GM10248 (cell line): ENCODE measurements at regions not wholly inside any gene's neighbourhood (a gene's known extent, or its start where the extent isn't known, plus 50 kb on each side); places are given as distances from the start of the nearest gene placed in this dataset.
"Not testable (repeated sequence)": the region's sequence is repeated elsewhere in the genome, so short reads cannot be mapped to it uniquely, and the experiment has no call there.

Source experiments
- CTCF ChIA-PET: fragments of 300-600 bp; sonication (Branson Sonifier 250); formaldehyde crosslinking; extraction: SDS; loops from one replicate; lab custom pipeline; 2021; ENCODE audit warnings: antibody characterized with exemption; lab: Yijun Ruan, JAX
- POLR2A ChIA-PET: fragments of 350-650 bp; sonication (Branson Sonifier 250); formaldehyde crosslinking; extraction: SDS; loops from one replicate; lab custom pipeline; 2020; ENCODE audit warnings: antibody characterized with exemption; lab: Yijun Ruan, JAX
- DNase-seq: peaks from one replicate; pipeline ENCODE4 v3.0.0; 2012; ENCODE audit errors: extremely low spot score
- CTCF ChIP-seq: IDR thresholded peaks from 2 replicates; pipeline ENCODE4 v1.5.1; 2012; ENCODE audit warnings: mild to moderate bottlenecking, low read depth; ENCODE audit errors: extremely low read depth, missing control alignments, control extremely low read depth

- no peak for TF ChIP-seq CTCF
- ChIA-PET CTCF (no interaction called here), POLR2A (no interaction called here)
- no peak for DNase-seq
These were observed 701.4 kb downstream of the TMEM121 start for GRCh38 chr14:106227793-106228192.

DNA sequence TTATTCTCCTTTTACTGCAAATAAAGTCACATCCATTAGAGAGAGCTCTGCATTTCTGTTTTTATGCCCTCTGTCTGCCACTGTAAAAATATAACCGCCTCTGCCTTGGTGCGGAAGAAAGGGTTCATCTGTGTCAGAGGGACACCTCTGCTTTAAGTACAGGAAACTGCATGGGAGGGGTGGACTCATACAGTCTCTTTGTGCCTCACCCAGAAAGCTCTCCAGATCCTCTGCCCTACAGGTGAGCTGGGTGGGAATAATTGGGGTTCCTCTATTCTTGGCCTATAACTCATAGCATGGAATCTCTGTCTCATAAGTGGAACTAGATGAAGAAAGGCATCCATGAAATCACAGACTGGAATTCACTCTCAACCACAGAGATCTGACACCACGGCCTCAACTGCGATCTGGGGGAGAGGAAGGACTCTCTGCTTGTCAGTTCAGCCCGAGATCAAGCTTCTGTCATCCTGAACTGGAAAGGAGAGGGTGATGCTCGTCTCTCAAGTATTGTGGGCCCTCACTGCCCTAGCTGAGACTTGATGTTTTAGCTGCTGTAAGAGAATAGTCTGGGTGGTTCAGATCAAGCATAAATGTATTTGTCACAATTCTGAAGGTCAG is 702.3 kb downstream of the TMEM121 start:
- no peak for TF ChIP-seq CTCF
- ChIA-PET POLR2A (no interaction called here), CTCF (interaction anchor here (0.9 to 1.6 kb wide), 4 partner anchors 9 to 145 kb away, joined by 4 to 5 read pairs (median 4); no protein-coding TSS in a partner anchor)
- DNase-seq: no peak

- no peak for DNase-seq
- ChIA-PET CTCF (interaction anchor here (1.1 to 1.4 kb wide), 3 partner anchors 8 to 27 kb away, joined by 3 to 4 read pairs (median 4); no protein-coding TSS in a partner anchor), POLR2A (no interaction called here)
- TF ChIP-seq CTCF: no peak
These were observed 703.7 kb downstream of the TMEM121 start for GRCh38 chr14:106230071-106230470.

- POLR2A ChIA-PET, DNase-seq: not testable (repeated sequence)
- CTCF ChIA-PET: interaction anchor here (0.8 to 1.7 kb wide), 6 partner anchors 8 to 85 kb away, joined by 3 to 4 read pairs (median 3); no protein-coding TSS in a partner anchor
These were observed 706.8 kb downstream of the TMEM121 start for GRCh38 chr14:106233191-106233590.

DNA sequence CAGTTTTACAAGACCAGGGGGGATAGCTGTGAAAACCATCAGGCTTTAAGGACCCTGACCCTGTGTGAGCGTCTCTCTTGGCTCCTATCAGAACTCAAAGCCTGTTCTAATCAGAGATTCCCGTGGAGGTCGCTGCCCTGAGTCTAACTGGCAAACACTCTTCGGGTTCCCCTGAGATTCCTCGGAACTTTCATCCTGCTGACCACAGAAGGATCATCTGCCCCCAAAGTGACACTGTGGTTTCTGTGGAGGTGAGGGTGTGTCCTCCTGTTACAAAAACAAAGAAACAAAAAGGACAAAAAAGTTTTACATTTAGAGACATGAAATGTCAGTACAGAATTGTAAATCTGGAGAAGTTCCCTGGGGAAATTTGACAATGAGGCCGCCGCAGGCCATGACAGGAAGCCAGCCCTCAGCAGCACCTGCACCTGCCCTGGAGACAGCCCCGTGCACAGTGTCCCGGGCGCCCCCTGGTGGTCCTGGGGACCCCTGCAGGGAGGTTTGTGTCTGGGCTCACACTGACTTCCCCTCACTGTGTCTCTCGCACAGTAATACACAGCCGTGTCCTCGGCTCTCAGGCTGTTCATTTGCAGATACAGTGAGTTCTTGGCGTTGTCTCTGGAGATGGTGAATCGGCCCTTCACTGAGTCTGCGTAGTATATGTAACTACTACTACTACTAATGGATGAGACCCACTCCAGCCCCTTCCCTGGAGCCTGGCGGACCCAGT is 708.3 kb downstream of the TMEM121 start:
- CTCF ChIA-PET: interaction anchor here (0.6 to 1.7 kb wide), 6 partner anchors 9 to 301 kb away, joined by 3 to 6 read pairs (median 4); no protein-coding TSS in a partner anchor
- DNase-seq, POLR2A ChIA-PET: not testable (repeated sequence)

DNA sequence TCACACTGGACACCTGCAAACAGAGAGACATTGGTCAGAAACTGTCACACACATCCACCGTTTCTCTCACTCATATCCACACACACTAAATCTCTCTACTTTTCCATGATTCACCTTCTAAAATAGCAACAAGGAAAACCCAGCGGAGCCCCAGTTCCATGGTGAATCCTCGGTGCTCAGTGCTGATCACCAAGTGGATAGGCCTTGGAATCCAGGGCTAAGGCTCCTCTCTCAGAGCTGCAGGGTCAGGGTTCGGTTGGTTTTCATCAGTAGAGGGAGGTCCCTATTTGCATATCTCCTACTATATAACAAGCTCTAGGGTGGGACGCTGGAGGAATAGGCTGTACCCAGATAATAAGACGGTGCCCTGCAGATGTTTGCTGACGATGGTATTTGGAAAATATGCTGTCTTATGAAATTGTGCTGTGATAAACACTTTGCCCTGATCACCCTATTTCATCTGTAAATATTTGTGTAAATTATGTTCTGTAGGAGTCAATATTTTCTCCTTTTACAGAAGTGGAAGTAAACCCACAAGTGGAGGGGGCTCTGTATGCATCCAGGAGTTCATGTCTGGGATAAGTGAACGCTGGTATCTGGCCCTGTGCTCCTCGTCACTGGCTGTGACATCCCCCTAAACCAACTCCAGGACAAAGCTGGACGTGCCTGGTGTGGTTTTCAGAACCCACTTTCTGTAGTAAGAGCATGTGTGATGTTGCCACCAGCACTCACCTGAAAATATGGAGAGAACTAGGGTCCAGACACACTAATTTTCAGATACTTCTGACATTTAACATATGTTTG is 709.2 kb downstream of the TMEM121 start:
- POLR2A ChIA-PET: no interaction called here
- no peak for DNase-seq
- TF ChIP-seq CTCF: no peak
- CTCF ChIA-PET: interaction anchor here (0.6 to 0.9 kb wide), 3 partner anchors 24 to 301 kb away, joined by 3 to 6 read pairs (median 3); no protein-coding TSS in a partner anchor
